ENCODE measurements at regions not wholly inside any gene's neighbourhood (a gene's known extent, or its start where the extent isn't known, plus 50 kb on each side); places are given as distances from the start of the nearest gene placed in this dataset.

- Histone ChIP-seq H3K4me3 (no peak overlapping the region), H3K27me3 (no peaks in the 10 kb centered on the region), H3K27ac (peak overlapping the region in 3 of 5 donors; percentile 35 to 52 (median 44)), H3K4me1 (peaks cover 0 to 29% (median 16%) of the 10 kb centered on the region in 4 donors), H3K9me3 (no peaks in the 10 kb centered on the region), H3K36me3 (no peaks in the 10 kb centered on the region)
- intact Hi-C loops (cut with DNase I; ENCODE audit: low total_unique reads) = no loop called here
- WGBS, 5 donors = 52 to 62% (median 54%) methylated on average over 2 of the region's 2 CpGs
- TF ChIP-seq POLR2AphosphoS5 (IDR thresholded peaks at IDR 0.05) (no peak), EP300 (IDR thresholded peaks at IDR 0.05) (no peak), POLR2A (IDR thresholded peaks at IDR 0.05) (no peak), CTCF (IDR thresholded peaks at IDR 0.05) (no peak)
- DNase-seq = no peak
Measured at GRCh38 chr2:204451766-204452165, 93.5 kb upstream of the PARD3B start.

- TF ChIP-seq EP300 (IDR thresholded peaks at IDR 0.05) = no peak
- peak in 2 of 3 donors; percentile 17 to 53 for TF ChIP-seq POLR2AphosphoS5 (IDR thresholded peaks at IDR 0.05)
- no peak for TF ChIP-seq POLR2A (IDR thresholded peaks at IDR 0.05)
- H3K9me3 ChIP-seq = no peaks in the 10 kb centered on the region
- DNase-seq = peak in 1 of 2 donors; percentile 94
- intact Hi-C loops (cut with DNase I; ENCODE audit: low total_unique reads) = no loop called here
- 25 to 45% (median 37%) methylated on average over 7 of the region's 7 CpGs for WGBS, 5 donors
- H3K36me3 ChIP-seq = no peaks in the 10 kb centered on the region
- H3K27me3 ChIP-seq = no peaks in the 10 kb centered on the region
- H3K27ac ChIP-seq = peak overlapping the region in 3 of 5 donors; percentile 35 to 52 (median 44)
- no peak overlapping the region for H3K4me3 ChIP-seq
- peaks cover 0 to 29% (median 16%) of the 10 kb centered on the region in 4 donors for H3K4me1 ChIP-seq
Measured at GRCh38 chr2:204452464-204453023, 92.7 kb upstream of the PARD3B start.

- intact Hi-C loops (cut with DNase I; ENCODE audit: low total_unique reads) = no loop called here
- Histone ChIP-seq H3K9me3 (no peaks in the 10 kb centered on the region), H3K27ac (peak overlapping the region in 2 of 5 donors; percentile 19 to 30), H3K27me3 (no peaks in the 10 kb centered on the region), H3K4me1 (peaks cover 0 to 29% (median 16%) of the 10 kb centered on the region in 4 donors), H3K4me3 (no peak overlapping the region), H3K36me3 (no peaks in the 10 kb centered on the region)
- TF ChIP-seq POLR2AphosphoS5 (IDR thresholded peaks at IDR 0.05) = no peak
- DNase-seq = peak; percentile 35 to 84
- 11 to 32% (median 16%) methylated on average over 4 to 7 of the region's 7 CpGs for WGBS, 5 donors
Measured at GRCh38 chr2:204453730-204454167, 91.5 kb upstream of the PARD3B start.

GRCh38 chr2:204454672-204455380, 90.4 kb upstream of the PARD3B start:
- Histone ChIP-seq H3K4me1 (peaks cover 0 to 29% (median 16%) of the 10 kb centered on the region in 4 donors), H3K27ac (no peak overlapping the region), H3K9me3 (no peaks in the 10 kb centered on the region), H3K36me3 (no peaks in the 10 kb centered on the region), H3K4me3 (no peak overlapping the region), H3K27me3 (no peaks in the 10 kb centered on the region)
- WGBS, 5 donors = 91 to 93% (median 93%) methylated on average over 5 to 6 of the region's 6 CpGs
- DNase-seq = no peak
- TF ChIP-seq POLR2A (IDR thresholded peaks at IDR 0.05) (no peak), CTCF (IDR thresholded peaks at IDR 0.05) (no peak), EP300 (IDR thresholded peaks at IDR 0.05) (no peak), POLR2AphosphoS5 (IDR thresholded peaks at IDR 0.05) (no peak)
- intact Hi-C loops (cut with DNase I; ENCODE audit: low total_unique reads) = no loop called here

- intact Hi-C loops (cut with DNase I; ENCODE audit: low total_unique reads) = no loop called here
- Histone ChIP-seq H3K27ac (no peak overlapping the region), H3K4me3 (no peak overlapping the region), H3K4me1 (peaks cover 0 to 6% (median 0%) of the 10 kb centered on the region in 4 donors), H3K9me3 (no peaks in the 10 kb centered on the region), H3K27me3 (no peaks in the 10 kb centered on the region), H3K36me3 (no peaks in the 10 kb centered on the region)
- WGBS, 5 donors = 51 to 66% (median 57%) methylated on average over 4 of the region's 4 CpGs
- TF ChIP-seq POLR2AphosphoS5 (IDR thresholded peaks at IDR 0.05) (no peak), CTCF (IDR thresholded peaks at IDR 0.05) (no peak), POLR2A (IDR thresholded peaks at IDR 0.05) (no peak), EP300 (IDR thresholded peaks at IDR 0.05) (no peak)
- no peak for DNase-seq
Measured at GRCh38 chr2:204468746-204469429, 76.4 kb upstream of the PARD3B start.

Measured in stomach (tissue), 8 donors.